IPS-15b (cell line): ENCODE measurements at regions not wholly inside any gene's neighbourhood (a gene's known extent, or its start where the extent isn't known, plus 50 kb on each side); places are given as distances from the start of the nearest gene placed in this dataset.

Experiments
- H3K27me3 ChIP-seq: one replicate; pipeline ENCODE4 v1.6.1; 2013; ENCODE audit warnings: low read length; ENCODE audit not compliant: control insufficient read depth, insufficient read depth
- H3K36me3 ChIP-seq: one replicate; pipeline ENCODE4 v1.6.1; 2013; ENCODE audit warnings: low read length; ENCODE audit not compliant: control insufficient read depth, insufficient read depth
- H3K4me1 ChIP-seq: one replicate; pipeline ENCODE4 v1.6.1; 2013; ENCODE audit warnings: mild to moderate bottlenecking, low read length; ENCODE audit not compliant: control insufficient read depth, insufficient read depth
- H3K4me3 ChIP-seq: one replicate; pipeline ENCODE4 v1.5.1; 2013; ENCODE audit warnings: low read depth, low read length
- H3K9ac ChIP-seq: one replicate; pipeline ENCODE4 v1.6.1; 2013; ENCODE audit warnings: low read depth, mild to moderate bottlenecking, low read length
- H3K9me3 ChIP-seq: one replicate; pipeline ENCODE4 v1.6.1; 2013; ENCODE audit warnings: mild to moderate bottlenecking, low read length; ENCODE audit not compliant: control insufficient read depth, insufficient read depth

GRCh38 chr2:134150760-134151159, 103.1 kb upstream of the MGAT5 start:
- no peak overlapping the region for H3K4me3 ChIP-seq
- H3K4me1 ChIP-seq: peaks cover 5% of the 10 kb centered on the region
- H3K9me3 ChIP-seq: no peaks in the 10 kb centered on the region
- no peak overlapping the region for H3K9ac ChIP-seq
- no peaks in the 10 kb centered on the region for H3K36me3 ChIP-seq
- no peaks in the 10 kb centered on the region for H3K27me3 ChIP-seq

- H3K36me3 ChIP-seq: peaks cover 3% of the 10 kb centered on the region
- no peaks in the 10 kb centered on the region for H3K9me3 ChIP-seq
- no peaks in the 10 kb centered on the region for H3K27me3 ChIP-seq
- H3K9ac ChIP-seq: no peak overlapping the region
- no peak overlapping the region for H3K4me3 ChIP-seq
- H3K4me1 ChIP-seq: peaks cover 2% of the 10 kb centered on the region
These were observed 101.5 kb upstream of the MGAT5 start for GRCh38 chr2:134152045-134153010.

GRCh38 chr2:134153294-134153880, 100.5 kb upstream of the MGAT5 start:
- Histone ChIP-seq H3K9me3 (no peaks in the 10 kb centered on the region), H3K27me3 (no peaks in the 10 kb centered on the region), H3K36me3 (peaks cover 3% of the 10 kb centered on the region), H3K9ac (no peak overlapping the region), H3K4me1 (no peaks in the 10 kb centered on the region), H3K4me3 (no peak overlapping the region)

- H3K4me3 ChIP-seq: no peak overlapping the region
- no peaks in the 10 kb centered on the region for H3K27me3 ChIP-seq
- H3K36me3 ChIP-seq: peaks cover 3% of the 10 kb centered on the region
- H3K4me1 ChIP-seq: peaks cover 5% of the 10 kb centered on the region
- H3K9me3 ChIP-seq: no peaks in the 10 kb centered on the region
- H3K9ac ChIP-seq: no peak overlapping the region
These were observed 99.6 kb upstream of the MGAT5 start for GRCh38 chr2:134154246-134154645.

GRCh38 chr2:134155134-134155533, 98.7 kb upstream of the MGAT5 start:
- H3K9me3 ChIP-seq: no peaks in the 10 kb centered on the region
- H3K4me1 ChIP-seq: peaks cover 5% of the 10 kb centered on the region
- no peaks in the 10 kb centered on the region for H3K27me3 ChIP-seq
- peaks cover 3% of the 10 kb centered on the region for H3K36me3 ChIP-seq
- H3K4me3 ChIP-seq: no peak overlapping the region
- no peak overlapping the region for H3K9ac ChIP-seq

GRCh38 chr2:134158295-134158694, 95.6 kb upstream of the MGAT5 start:
- Histone ChIP-seq H3K36me3 (peaks cover 3% of the 10 kb centered on the region), H3K4me1 (peaks cover 17% of the 10 kb centered on the region), H3K4me3 (no peak overlapping the region), H3K27me3 (no peaks in the 10 kb centered on the region), H3K9ac (no peak overlapping the region), H3K9me3 (no peaks in the 10 kb centered on the region)

GRCh38 chr2:134161170-134161547, 92.7 kb upstream of the MGAT5 start:
- Histone ChIP-seq H3K9ac (no peak overlapping the region), H3K9me3 (no peaks in the 10 kb centered on the region), H3K27me3 (no peaks in the 10 kb centered on the region), H3K4me1 (peaks cover 17% of the 10 kb centered on the region), H3K4me3 (no peak overlapping the region), H3K36me3 (peaks cover 2% of the 10 kb centered on the region)

GRCh38 chr2:134163336-134163735, 90.5 kb upstream of the MGAT5 start:
- Histone ChIP-seq H3K4me1 (peaks cover 17% of the 10 kb centered on the region), H3K27me3 (no peaks in the 10 kb centered on the region), H3K36me3 (no peaks in the 10 kb centered on the region), H3K9me3 (no peaks in the 10 kb centered on the region), H3K9ac (no peak overlapping the region), H3K4me3 (no peak overlapping the region)

GRCh38 chr2:134164306-134164705, 89.6 kb upstream of the MGAT5 start:
- H3K9me3 ChIP-seq: no peaks in the 10 kb centered on the region
- H3K4me3 ChIP-seq: no peak overlapping the region
- H3K27me3 ChIP-seq: no peaks in the 10 kb centered on the region
- no peaks in the 10 kb centered on the region for H3K36me3 ChIP-seq
- H3K9ac ChIP-seq: no peak overlapping the region
- peaks cover 13% of the 10 kb centered on the region for H3K4me1 ChIP-seq

GRCh38 chr2:134167015-134167414, 86.9 kb upstream of the MGAT5 start:
- Histone ChIP-seq H3K9me3 (no peaks in the 10 kb centered on the region), H3K4me3 (no peak overlapping the region), H3K36me3 (no peaks in the 10 kb centered on the region), H3K27me3 (no peaks in the 10 kb centered on the region), H3K4me1 (peaks cover 12% of the 10 kb centered on the region), H3K9ac (no peak overlapping the region)

- Histone ChIP-seq H3K27me3 (no peaks in the 10 kb centered on the region), H3K36me3 (no peaks in the 10 kb centered on the region), H3K4me3 (no peak overlapping the region), H3K9ac (no peak overlapping the region), H3K4me1 (peaks cover 12% of the 10 kb centered on the region), H3K9me3 (no peaks in the 10 kb centered on the region)
These were observed 84.1 kb upstream of the MGAT5 start for GRCh38 chr2:134169788-134170187.

GRCh38 chr2:134170294-134170693, 83.6 kb upstream of the MGAT5 start:
- Histone ChIP-seq H3K4me1 (peaks cover 12% of the 10 kb centered on the region), H3K9me3 (no peaks in the 10 kb centered on the region), H3K36me3 (no peaks in the 10 kb centered on the region), H3K4me3 (no peak overlapping the region), H3K9ac (no peak overlapping the region), H3K27me3 (no peaks in the 10 kb centered on the region)
